GM12878 (cell line): ENCODE measurements at regions not wholly inside any gene's neighbourhood (a gene's known extent, or its start where the extent isn't known, plus 50 kb on each side); places are given as distances from the start of the nearest gene placed in this dataset.
A peak's percentile ranks its signal among the peaks of the same experiment; 100 is the strongest.
"Not testable (repeated sequence)": the region's sequence is repeated elsewhere in the genome, so short reads cannot be mapped to it uniquely, and the experiment has no call there.

Source experiments
- ATAC-seq: fragments of 200-7000 bp; cut with Tn5 transposase; 3 replicates; pipeline ENCODE4 v1.9.1; 2020; ENCODE audit warnings: mild to moderate bottlenecking, moderate library complexity
- BruUV-seq: library from RNA; stranded (reverse); fragments of 400-500 nt; replicated peaks from 2 replicates; lab custom pipeline; 2021; lab: Mats Ljungman, UMichigan
- CTCF ChIA-PET: fragments of 300-600 bp; sonication (Branson Sonifier 250); formaldehyde crosslinking; extraction: SDS; loops from one replicate; lab custom pipeline; 2021; ENCODE audit warnings: inconsistent platforms; lab: Yijun Ruan, JAX
- POLR2A ChIA-PET: fragments of 350-600 bp; formaldehyde crosslinking; extraction: SDS; loops from one replicate; lab custom pipeline; 2021; ENCODE audit warnings: inconsistent platforms; lab: Charles Lee
- RAD21 ChIA-PET: fragments of 300-600 bp; sonication (Branson Sonifier 250); formaldehyde crosslinking; loops from one replicate; lab custom pipeline; 2023; ENCODE audit warnings: antibody characterized with exemption; ENCODE audit not compliant: unreplicated experiment; lab: Charles Lee
- SMC1A ChIA-PET: fragments of 300-600 bp; sonication (Branson Sonifier 250); formaldehyde crosslinking; loops from one replicate; lab custom pipeline; 2023; ENCODE audit not compliant: unreplicated experiment, uncharacterized antibody; lab: Charles Lee
- DNase-seq: peaks from one replicate; pipeline ENCODE4 v3.0.0-alpha.2; 2011; ENCODE audit warnings: low read depth, low spot score
- FAIRE-seq: peaks from 3 replicates; lab custom pipeline; 2011; peaks lifted over from hg19 to GRCh38; lab: Jason Lieb, UNC
- H2AFZ ChIP-seq: 2 replicates; pipeline ENCODE4 v1.6.0; 2011; ENCODE audit warnings: low read depth, low read length, control low read depth; ENCODE audit not compliant: control insufficient read depth
- H3K27ac ChIP-seq: 2 replicates; pipeline ENCODE4 v1.5.1; 2011; ENCODE audit warnings: control low read depth; ENCODE audit not compliant: control insufficient read depth, insufficient read depth
- H3K27me3 ChIP-seq, 2 experiments: replicated peaks in 1 of 2; 2 replicates each; pipeline versions ENCODE4 v1.6.0 to v1.6.1; 2011; ENCODE audit warnings: low read length in 1 of 2; ENCODE audit not compliant: control insufficient read depth in 2 of 2, insufficient read depth in 2 of 2
- H3K36me3 ChIP-seq, 2 experiments: 2 replicates each; pipeline ENCODE4 v1.5.1; 2011; ENCODE audit warnings: low read length in 1 of 2; ENCODE audit not compliant: control insufficient read depth in 2 of 2, insufficient read depth in 2 of 2
- H3K4me1 ChIP-seq: 2 replicates; pipeline ENCODE4 v1.6.1; 2011; ENCODE audit warnings: mild to moderate bottlenecking, low read length, moderate library complexity, mixed read lengths; ENCODE audit not compliant: control insufficient read depth, insufficient read depth
- H3K4me2 ChIP-seq: 2 replicates; pipeline ENCODE4 v1.6.0; 2011; ENCODE audit warnings: control low read depth; ENCODE audit not compliant: control insufficient read depth, insufficient read depth
- H3K4me3 ChIP-seq: fragments of 200-600 bp; sonication (generic); 2 replicates; pipeline ENCODE4 v1.5.1; 2016
- H3K79me2 ChIP-seq: 2 replicates; pipeline ENCODE4 v1.6.0; 2011; ENCODE audit warnings: low read length; ENCODE audit not compliant: control insufficient read depth, insufficient read depth
- H3K9ac ChIP-seq: 2 replicates; pipeline ENCODE4 v1.8.0; 2011; ENCODE audit warnings: low read length, control low read depth, mixed read lengths; ENCODE audit not compliant: control insufficient read depth, insufficient read depth
- H3K9me3 ChIP-seq: replicated peaks from 3 replicates; pipeline ENCODE4 v1.5.1; 2011; ENCODE audit warnings: mild to moderate bottlenecking, low read length; ENCODE audit not compliant: control insufficient read depth, insufficient read depth
- H4K20me1 ChIP-seq: 2 replicates; pipeline ENCODE4 v1.6.0; 2011; ENCODE audit not compliant: control insufficient read depth, insufficient read depth
- WGBS: methylation state at CpG from one replicate; pipeline ENCODE4 v1.1.6; 2016; ENCODE audit warnings: low lambda C conversion rate; ENCODE audit not compliant: insufficient replicate concordance, insufficient coverage; ENCODE audit errors: missing lambda C conversion rate; 5-methylcytosine and 5-hydroxymethylcytosine counted together
- in situ Hi-C: fragments of 300-500 bp; cut with MboI; formaldehyde crosslinking; loops from 9 replicates; pipeline ENCODE4 v1.14.3; 2018; ENCODE audit warnings: mixed read lengths
- intact Hi-C: fragments of 100-400 bp; cut with micrococcal nuclease; formaldehyde crosslinking; loops from one replicate; pipeline ENCODE4 v1.14.2; 2022; ENCODE audit not compliant: unreplicated experiment

DNA sequence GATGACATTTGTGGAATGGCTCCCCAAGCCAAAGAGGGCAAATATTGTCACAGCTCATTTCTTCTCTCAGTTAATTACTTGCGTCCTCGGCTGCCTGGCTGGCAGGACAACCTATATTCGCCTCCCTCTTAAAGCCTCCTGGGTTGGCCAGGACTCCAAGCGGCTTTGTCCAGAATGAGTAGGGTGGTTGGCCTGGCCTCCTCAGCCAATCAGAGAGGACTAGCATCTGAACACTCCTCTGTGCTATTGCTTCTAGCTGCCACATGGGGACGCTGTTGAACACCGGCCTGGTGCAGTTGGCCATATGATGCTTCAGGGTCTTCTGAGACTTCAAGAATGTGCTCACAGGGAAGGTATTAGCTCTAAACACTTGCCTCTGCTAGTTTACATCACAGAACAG lies 2722.9 kb upstream of the TPTE start:
- SMC1A ChIA-PET, FAIRE-seq, POLR2A ChIA-PET, H3K9ac ChIP-seq, H3K79me2 ChIP-seq, H3K4me1 ChIP-seq, H3K4me2 ChIP-seq, ATAC-seq, H4K20me1 ChIP-seq, H3K27ac ChIP-seq, H2AFZ ChIP-seq, CTCF ChIA-PET, DNase-seq, RAD21 ChIA-PET, H3K27me3 ChIP-seq, H3K9me3 ChIP-seq, H3K4me3 ChIP-seq, H3K36me3 ChIP-seq, in situ Hi-C loops, BruUV-seq, intact Hi-C loops: not testable (repeated sequence)
- WGBS, result 61% methylated on average over 2 of the region's 6 CpGs

DNA sequence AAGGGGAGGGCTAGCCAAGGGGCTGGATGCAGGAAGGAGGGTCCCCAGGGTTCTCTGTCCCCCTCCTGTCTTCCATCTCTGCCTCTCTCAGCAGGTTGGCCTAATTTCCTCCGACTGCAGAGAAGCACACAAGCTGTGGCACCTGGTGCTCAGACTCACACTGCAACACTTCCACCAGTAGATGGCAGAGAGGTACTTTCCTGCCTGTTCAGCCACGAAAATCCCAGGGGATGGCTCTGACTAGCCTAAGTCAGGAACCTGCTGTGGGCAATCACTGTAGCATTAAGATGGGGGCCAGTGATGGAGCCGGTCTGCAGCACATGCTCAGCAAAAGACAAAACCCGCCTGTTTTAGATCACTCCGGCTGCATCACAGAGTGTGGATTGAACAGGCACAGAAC lies 2721.7 kb upstream of the TPTE start:
- H3K79me2 ChIP-seq, CTCF ChIA-PET, H3K9me3 ChIP-seq, DNase-seq, H3K4me1 ChIP-seq, H4K20me1 ChIP-seq, H3K4me3 ChIP-seq, H3K27ac ChIP-seq, H2AFZ ChIP-seq, SMC1A ChIA-PET, BruUV-seq, in situ Hi-C loops, RAD21 ChIA-PET, POLR2A ChIA-PET, H3K4me2 ChIP-seq, H3K27me3 ChIP-seq, H3K9ac ChIP-seq, H3K36me3 ChIP-seq, FAIRE-seq, intact Hi-C loops: not testable (repeated sequence)
- no CpG with 5 or more reads among the region's 5 CpGs for WGBS
- ATAC-seq, result peak; percentile 51; the same call in 1 of the 3 replicates

DNA sequence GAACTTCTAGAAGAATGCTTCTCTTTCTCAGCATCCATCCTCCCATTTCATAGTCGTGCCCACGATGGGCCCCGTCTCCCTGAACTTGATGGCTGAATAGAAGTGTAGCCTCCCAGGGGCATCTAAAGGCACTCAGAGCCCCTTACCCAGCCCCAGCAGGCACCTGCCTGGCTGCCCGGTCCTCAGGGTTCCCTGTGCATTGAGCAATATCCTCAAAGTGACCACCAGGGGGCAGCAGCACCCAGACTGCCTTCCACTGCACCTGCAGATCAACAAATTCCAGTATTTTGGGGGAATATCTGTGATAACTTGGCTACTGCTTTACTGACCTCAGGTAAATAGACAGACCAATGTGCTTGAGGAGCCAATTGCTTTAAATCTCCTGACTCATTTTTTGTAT lies 2707.9 kb upstream of the TPTE start:
- H3K9ac ChIP-seq, H2AFZ ChIP-seq, H3K4me1 ChIP-seq, H3K36me3 ChIP-seq, CTCF ChIA-PET, H3K79me2 ChIP-seq, in situ Hi-C loops, H3K4me2 ChIP-seq, intact Hi-C loops, POLR2A ChIA-PET, H3K27ac ChIP-seq, BruUV-seq, FAIRE-seq, H4K20me1 ChIP-seq, DNase-seq, SMC1A ChIA-PET, H3K27me3 ChIP-seq, H3K9me3 ChIP-seq, H3K4me3 ChIP-seq, RAD21 ChIA-PET: not testable (repeated sequence)
- peak; percentile 85 for ATAC-seq
- no CpG with 5 or more reads among the region's 4 CpGs for WGBS

DNA sequence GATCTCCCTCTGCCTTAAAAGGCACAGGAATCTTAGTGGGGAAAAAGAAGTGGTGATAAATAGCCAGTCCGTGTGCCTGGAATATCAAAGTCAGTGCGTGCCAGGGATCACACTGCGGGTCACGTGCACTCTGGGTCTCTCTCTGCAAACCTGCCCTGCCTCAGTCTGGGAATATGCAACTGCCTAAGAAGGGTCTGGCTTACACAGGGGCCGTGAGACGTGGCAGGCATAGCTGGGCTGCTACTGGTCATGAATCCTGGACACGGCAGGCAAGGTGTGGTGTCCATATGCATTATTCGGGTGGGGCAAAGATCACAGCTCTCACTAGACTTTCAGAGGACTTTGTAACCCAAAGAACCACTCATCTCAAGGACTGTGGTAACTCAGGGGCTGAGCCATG lies 2704.4 kb upstream of the TPTE start:
- POLR2A ChIA-PET, intact Hi-C loops, CTCF ChIA-PET, H3K36me3 ChIP-seq, H3K79me2 ChIP-seq, H3K4me3 ChIP-seq, H4K20me1 ChIP-seq, FAIRE-seq, H3K9ac ChIP-seq, H3K27ac ChIP-seq, ATAC-seq, H3K4me1 ChIP-seq, SMC1A ChIA-PET, DNase-seq, in situ Hi-C loops, H3K4me2 ChIP-seq, RAD21 ChIA-PET, BruUV-seq, H3K9me3 ChIP-seq, H2AFZ ChIP-seq, H3K27me3 ChIP-seq: not testable (repeated sequence)
- no CpG with 5 or more reads among the region's 8 CpGs for WGBS
